OCI-LY7 (cell line): ENCODE measurements at regions not wholly inside any gene's neighbourhood (a gene's known extent, or its start where the extent isn't known, plus 50 kb on each side); places are given as distances from the start of the nearest gene placed in this dataset.

Source experiments
- EZH2phosphoT487 ChIP-seq: fragments of 200-600 bp; sonication (generic); IDR thresholded peaks from 2 replicates; pipeline ENCODE4 v1.6.1; 2018; ENCODE audit warnings: low read depth, borderline replicate concordance, mild to moderate bottlenecking, mixed run types, antibody characterized with exemption, low read length, moderate library complexity, mixed read lengths
- TF ChIP-seq, protein P1 (sequence below): fragments of 200-600 bp; sonication (generic); conservative IDR thresholded peaks from 2 replicates; pipeline ENCODE4 v1.5.1; 2014; ENCODE audit warnings: mild to moderate bottlenecking, antibody characterized with exemption, low read length, moderate library complexity, mixed read lengths

DNA sequence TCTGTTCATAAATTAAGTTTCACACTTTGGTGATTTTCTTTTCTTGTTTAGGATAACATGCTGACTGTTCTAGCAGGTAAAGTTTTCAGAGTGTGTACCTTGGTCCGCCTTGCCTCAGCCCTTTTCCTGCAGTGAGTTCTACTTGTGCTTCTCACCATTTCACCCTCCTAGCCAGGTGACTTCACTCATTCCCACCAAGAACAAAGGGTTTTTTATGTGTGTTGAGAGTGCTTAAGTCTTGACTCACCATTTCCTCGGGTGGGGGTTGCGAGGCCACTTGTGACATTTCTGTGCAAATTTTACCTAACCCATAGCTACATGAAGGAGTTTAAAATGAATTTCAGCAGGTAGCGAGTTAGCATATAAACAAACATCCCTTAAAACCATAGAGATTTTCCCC lies 81.4 kb downstream of the C3orf38 start:
- TF ChIP-seq, protein P1, sequence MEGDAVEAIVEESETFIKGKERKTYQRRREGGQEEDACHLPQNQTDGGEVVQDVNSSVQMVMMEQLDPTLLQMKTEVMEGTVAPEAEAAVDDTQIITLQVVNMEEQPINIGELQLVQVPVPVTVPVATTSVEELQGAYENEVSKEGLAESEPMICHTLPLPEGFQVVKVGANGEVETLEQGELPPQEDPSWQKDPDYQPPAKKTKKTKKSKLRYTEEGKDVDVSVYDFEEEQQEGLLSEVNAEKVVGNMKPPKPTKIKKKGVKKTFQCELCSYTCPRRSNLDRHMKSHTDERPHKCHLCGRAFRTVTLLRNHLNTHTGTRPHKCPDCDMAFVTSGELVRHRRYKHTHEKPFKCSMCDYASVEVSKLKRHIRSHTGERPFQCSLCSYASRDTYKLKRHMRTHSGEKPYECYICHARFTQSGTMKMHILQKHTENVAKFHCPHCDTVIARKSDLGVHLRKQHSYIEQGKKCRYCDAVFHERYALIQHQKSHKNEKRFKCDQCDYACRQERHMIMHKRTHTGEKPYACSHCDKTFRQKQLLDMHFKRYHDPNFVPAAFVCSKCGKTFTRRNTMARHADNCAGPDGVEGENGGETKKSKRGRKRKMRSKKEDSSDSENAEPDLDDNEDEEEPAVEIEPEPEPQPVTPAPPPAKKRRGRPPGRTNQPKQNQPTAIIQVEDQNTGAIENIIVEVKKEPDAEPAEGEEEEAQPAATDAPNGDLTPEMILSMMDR: no peak
- TF ChIP-seq EZH2phosphoT487: no peak
